DND-41 (cell line): ENCODE measurements at regions not wholly inside any gene's neighbourhood (a gene's known extent, or its start where the extent isn't known, plus 50 kb on each side); places are given as distances from the start of the nearest gene placed in this dataset.

ENCODE experiments used
- CTCF ChIP-seq: IDR thresholded peaks from 2 replicates; pipeline ENCODE4 v1.5.1; 2012; ENCODE audit warnings: borderline replicate concordance, low read length, moderate library complexity, mild to moderate bottlenecking; ENCODE audit not compliant: poor library complexity, severe bottlenecking; ENCODE audit errors: extremely low read depth
- EZH2 ChIP-seq: IDR thresholded peaks from 3 replicates; pipeline ENCODE4 v1.6.1; 2012; ENCODE audit warnings: borderline replicate concordance, low read depth, mild to moderate bottlenecking, moderate library complexity, low read length, inconsistent platforms; ENCODE audit not compliant: severe bottlenecking

GRCh38 chr10:63930584-63930983 is 409.4 kb downstream of the REEP3 start:
- TF ChIP-seq CTCF (no peak), EZH2 (no peak)
